Osteoblast (primary cell): ENCODE measurements at regions not wholly inside any gene's neighbourhood (a gene's known extent, or its start where the extent isn't known, plus 50 kb on each side); places are given as distances from the start of the nearest gene placed in this dataset.

Source experiments
- DNase-seq: peaks from one replicate; pipeline ENCODE4 v3.0.0; 2011; ENCODE audit warnings: low spot score, mixed read lengths; ENCODE audit not compliant: insufficient read length; ENCODE audit errors: missing footprints
- H2AFZ ChIP-seq: 2 replicates; pipeline ENCODE4 v1.6.0; 2011; ENCODE audit warnings: mild to moderate bottlenecking, low read length
- H3K27ac ChIP-seq: 2 replicates; pipeline ENCODE4 v1.5.1; 2011; ENCODE audit warnings: mild to moderate bottlenecking, low read depth, low read length, moderate library complexity
- H3K27me3 ChIP-seq: 2 replicates; pipeline ENCODE4 v1.6.0; 2012; ENCODE audit warnings: mild to moderate bottlenecking, control low read depth, inconsistent platforms, low read length, moderate library complexity; ENCODE audit not compliant: insufficient read depth
- H3K36me3 ChIP-seq: 2 replicates; pipeline ENCODE4 v1.5.1; 2011; ENCODE audit warnings: mild to moderate bottlenecking, low read length, control low read depth, moderate library complexity; ENCODE audit not compliant: insufficient read depth
- H3K4me1 ChIP-seq: 2 replicates; pipeline ENCODE4 v1.5.1; 2011; ENCODE audit warnings: mild to moderate bottlenecking, low read length, control low read depth, moderate library complexity; ENCODE audit not compliant: insufficient read depth
- H3K4me2 ChIP-seq: 2 replicates; pipeline ENCODE4 v1.6.0; 2011; ENCODE audit warnings: mild to moderate bottlenecking, low read length; ENCODE audit not compliant: insufficient read depth
- H3K4me3 ChIP-seq: fragments of 200-600 bp; sonication (generic); 3 replicates; pipeline ENCODE4 v1.5.1; 2012; ENCODE audit warnings: mild to moderate bottlenecking, low read length, inconsistent platforms; ENCODE audit not compliant: insufficient read depth
- H3K79me2 ChIP-seq: 2 replicates; pipeline ENCODE4 v1.6.0; 2012; ENCODE audit warnings: mild to moderate bottlenecking, low read length, control low read depth, inconsistent platforms; ENCODE audit not compliant: insufficient read depth
- H3K9me3 ChIP-seq: 2 replicates; pipeline ENCODE4 v1.5.1; 2011; ENCODE audit warnings: low read depth, low read length, control low read depth
- H4K20me1 ChIP-seq: 2 replicates; pipeline ENCODE4 v1.6.0; 2012; ENCODE audit warnings: mild to moderate bottlenecking, low read length, control low read depth; ENCODE audit not compliant: insufficient read depth
- TF ChIP-seq, protein P1 (sequence below): IDR thresholded peaks from 2 replicates; pipeline ENCODE4 v1.5.1; 2011; ENCODE audit warnings: mild to moderate bottlenecking, low read depth, low read length, moderate library complexity; ENCODE audit errors: extremely low read depth

- TF ChIP-seq, protein P1, sequence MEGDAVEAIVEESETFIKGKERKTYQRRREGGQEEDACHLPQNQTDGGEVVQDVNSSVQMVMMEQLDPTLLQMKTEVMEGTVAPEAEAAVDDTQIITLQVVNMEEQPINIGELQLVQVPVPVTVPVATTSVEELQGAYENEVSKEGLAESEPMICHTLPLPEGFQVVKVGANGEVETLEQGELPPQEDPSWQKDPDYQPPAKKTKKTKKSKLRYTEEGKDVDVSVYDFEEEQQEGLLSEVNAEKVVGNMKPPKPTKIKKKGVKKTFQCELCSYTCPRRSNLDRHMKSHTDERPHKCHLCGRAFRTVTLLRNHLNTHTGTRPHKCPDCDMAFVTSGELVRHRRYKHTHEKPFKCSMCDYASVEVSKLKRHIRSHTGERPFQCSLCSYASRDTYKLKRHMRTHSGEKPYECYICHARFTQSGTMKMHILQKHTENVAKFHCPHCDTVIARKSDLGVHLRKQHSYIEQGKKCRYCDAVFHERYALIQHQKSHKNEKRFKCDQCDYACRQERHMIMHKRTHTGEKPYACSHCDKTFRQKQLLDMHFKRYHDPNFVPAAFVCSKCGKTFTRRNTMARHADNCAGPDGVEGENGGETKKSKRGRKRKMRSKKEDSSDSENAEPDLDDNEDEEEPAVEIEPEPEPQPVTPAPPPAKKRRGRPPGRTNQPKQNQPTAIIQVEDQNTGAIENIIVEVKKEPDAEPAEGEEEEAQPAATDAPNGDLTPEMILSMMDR = no peak
Measured at GRCh38 chr15:92779874-92780273, 120.2 kb upstream of the CHD2 start.

GRCh38 chr15:92780843-92781242, 119.3 kb upstream of the CHD2 start:
- Histone ChIP-seq H4K20me1 (no peaks in the 10 kb centered on the region), H3K4me1 (no peaks in the 10 kb centered on the region), H2AFZ (no peak overlapping the region), H3K36me3 (no peaks in the 10 kb centered on the region), H3K27ac (no peak overlapping the region), H3K79me2 (no peaks in the 10 kb centered on the region), H3K9me3 (no peaks in the 10 kb centered on the region), H3K27me3 (no peaks in the 10 kb centered on the region), H3K4me2 (no peak overlapping the region), H3K4me3 (no peak overlapping the region)
- TF ChIP-seq, protein P1 = no peak
- DNase-seq = no peak

More at GRCh38 chr15:92779874-92780273, 120.2 kb upstream of the CHD2 start:
- Histone ChIP-seq H3K4me2 (no peak overlapping the region), H3K27ac (no peak overlapping the region), H3K4me3 (no peak overlapping the region), H4K20me1 (no peaks in the 10 kb centered on the region), H3K79me2 (no peaks in the 10 kb centered on the region), H2AFZ (no peak overlapping the region), H3K9me3 (no peaks in the 10 kb centered on the region), H3K4me1 (no peaks in the 10 kb centered on the region), H3K36me3 (no peaks in the 10 kb centered on the region), H3K27me3 (no peaks in the 10 kb centered on the region)
- DNase-seq = no peak

DNA sequence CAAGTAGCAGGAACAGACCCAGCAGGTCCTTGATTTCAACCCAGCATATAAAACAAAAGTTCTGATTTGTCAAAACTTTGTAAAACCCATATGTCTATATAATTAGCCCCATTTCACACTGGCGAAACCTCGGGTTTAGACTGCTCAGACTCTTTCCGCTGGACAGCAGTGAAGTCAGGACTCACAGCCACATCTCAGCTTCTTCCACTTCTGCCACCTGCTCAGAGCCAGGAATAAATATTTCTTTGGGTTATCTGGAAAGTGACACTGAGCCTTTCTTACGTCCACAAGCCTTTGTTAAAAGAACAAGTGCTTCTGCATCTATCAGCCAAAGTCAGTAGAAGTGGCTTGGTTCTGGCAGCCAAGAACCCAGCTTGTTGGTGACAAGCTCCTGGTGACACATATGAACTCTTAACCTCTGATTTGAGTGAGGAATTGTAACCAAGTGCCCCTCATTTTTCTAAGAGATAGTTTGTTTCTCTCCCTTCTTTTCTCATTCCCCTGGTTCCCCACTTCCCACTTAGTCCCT, 118.1 kb upstream of the CHD2 start:
- no peaks in the 10 kb centered on the region for H4K20me1 ChIP-seq
- no peaks in the 10 kb centered on the region for H3K4me1 ChIP-seq
- H3K36me3 ChIP-seq = no peaks in the 10 kb centered on the region
- no peaks in the 10 kb centered on the region for H3K9me3 ChIP-seq
- TF ChIP-seq, protein P1 = no peak
- no peak overlapping the region for H3K27ac ChIP-seq
- H3K4me2 ChIP-seq = no peak overlapping the region
- DNase-seq = no peak
- no peaks in the 10 kb centered on the region for H3K79me2 ChIP-seq
- no peaks in the 10 kb centered on the region for H3K27me3 ChIP-seq
- no peak overlapping the region for H2AFZ ChIP-seq
- H3K4me3 ChIP-seq = no peak overlapping the region

DNA sequence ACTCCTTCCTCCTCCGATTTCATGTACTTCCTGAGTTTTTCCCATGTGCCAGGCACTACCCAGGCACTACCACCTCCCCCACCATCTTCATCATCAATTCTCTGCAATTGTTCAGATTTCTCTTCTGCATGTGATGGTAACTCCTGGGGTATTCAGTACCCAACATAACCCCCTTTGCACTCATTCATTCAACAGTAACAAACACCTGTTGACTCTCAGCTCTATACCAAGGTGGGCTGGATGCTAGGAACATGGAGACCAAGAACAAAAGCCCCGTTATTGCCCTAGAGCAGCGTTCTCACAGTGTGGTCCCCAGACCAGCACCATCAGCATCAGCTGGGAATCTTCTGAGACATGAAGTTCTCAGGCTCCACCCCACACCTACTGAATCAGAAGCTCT, 113.0 kb upstream of the CHD2 start:
- no peaks in the 10 kb centered on the region for H3K4me1 ChIP-seq
- no peak overlapping the region for H2AFZ ChIP-seq
- H3K4me2 ChIP-seq = no peak overlapping the region
- no peaks in the 10 kb centered on the region for H3K36me3 ChIP-seq
- no peaks in the 10 kb centered on the region for H4K20me1 ChIP-seq
- TF ChIP-seq, protein P1 = no peak
- no peaks in the 10 kb centered on the region for H3K79me2 ChIP-seq
- no peak overlapping the region for H3K27ac ChIP-seq
- DNase-seq = no peak
- no peaks in the 10 kb centered on the region for H3K9me3 ChIP-seq
- H3K4me3 ChIP-seq = no peak overlapping the region
- no peaks in the 10 kb centered on the region for H3K27me3 ChIP-seq
